SU-DHL-6 (cell line): ENCODE measurements at regions not wholly inside any gene's neighbourhood (a gene's known extent, or its start where the extent isn't known, plus 50 kb on each side); places are given as distances from the start of the nearest gene placed in this dataset.

Source experiments
- EZH2phosphoT487 ChIP-seq: fragments of 200-600 bp; sonication (generic), shearing (Covaris generic); conservative IDR thresholded peaks from 2 replicates; pipeline ENCODE4 v1.6.1; 2018; ENCODE audit warnings: mild to moderate bottlenecking, antibody characterized with exemption, low read length, moderate library complexity, mixed read lengths
- TF ChIP-seq, protein P1 (sequence below): fragments of 200-600 bp; sonication (generic); IDR thresholded peaks from one replicate; pipeline ENCODE4 v1.5.1; 2017; ENCODE audit warnings: antibody characterized with exemption, mild to moderate bottlenecking, low read length, moderate library complexity; ENCODE audit not compliant: insufficient read depth, poor library complexity, severe bottlenecking

DNA sequence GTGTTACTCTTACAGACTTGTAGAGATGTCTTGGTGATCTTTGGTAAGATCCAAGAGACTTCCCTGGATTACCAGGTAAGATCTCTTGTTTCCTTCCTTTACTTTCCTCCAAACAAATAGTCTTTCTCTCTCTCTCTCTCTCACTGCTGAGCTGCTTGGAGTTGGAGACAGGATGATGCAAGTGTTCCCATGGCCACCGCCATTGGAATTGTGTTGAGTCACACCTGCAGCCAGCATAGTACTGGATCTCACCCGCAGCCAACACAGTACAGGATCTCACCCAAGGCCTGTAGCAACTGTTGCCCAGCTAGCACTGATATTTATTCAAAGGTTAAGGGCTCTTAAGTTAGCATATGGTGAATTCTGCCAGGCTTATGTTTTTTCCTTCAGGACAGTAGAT lies 1080.9 kb downstream of the FAT4 start:
- TF ChIP-seq, protein P1, sequence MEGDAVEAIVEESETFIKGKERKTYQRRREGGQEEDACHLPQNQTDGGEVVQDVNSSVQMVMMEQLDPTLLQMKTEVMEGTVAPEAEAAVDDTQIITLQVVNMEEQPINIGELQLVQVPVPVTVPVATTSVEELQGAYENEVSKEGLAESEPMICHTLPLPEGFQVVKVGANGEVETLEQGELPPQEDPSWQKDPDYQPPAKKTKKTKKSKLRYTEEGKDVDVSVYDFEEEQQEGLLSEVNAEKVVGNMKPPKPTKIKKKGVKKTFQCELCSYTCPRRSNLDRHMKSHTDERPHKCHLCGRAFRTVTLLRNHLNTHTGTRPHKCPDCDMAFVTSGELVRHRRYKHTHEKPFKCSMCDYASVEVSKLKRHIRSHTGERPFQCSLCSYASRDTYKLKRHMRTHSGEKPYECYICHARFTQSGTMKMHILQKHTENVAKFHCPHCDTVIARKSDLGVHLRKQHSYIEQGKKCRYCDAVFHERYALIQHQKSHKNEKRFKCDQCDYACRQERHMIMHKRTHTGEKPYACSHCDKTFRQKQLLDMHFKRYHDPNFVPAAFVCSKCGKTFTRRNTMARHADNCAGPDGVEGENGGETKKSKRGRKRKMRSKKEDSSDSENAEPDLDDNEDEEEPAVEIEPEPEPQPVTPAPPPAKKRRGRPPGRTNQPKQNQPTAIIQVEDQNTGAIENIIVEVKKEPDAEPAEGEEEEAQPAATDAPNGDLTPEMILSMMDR: no peak
- TF ChIP-seq EZH2phosphoT487: no peak
